Caco-2 (cell line): ENCODE measurements at regions not wholly inside any gene's neighbourhood (a gene's known extent, or its start where the extent isn't known, plus 50 kb on each side); places are given as distances from the start of the nearest gene placed in this dataset.

ENCODE experiments used
- BruUV-seq: library from RNA; stranded (reverse); fragments of 400-500 nt; replicated peaks from 2 replicates; lab custom pipeline; 2021; lab: Mats Ljungman, UMichigan
- CTCF ChIA-PET: fragments of 300-600 bp; sonication (Branson Sonifier 250); formaldehyde crosslinking; loops from one replicate; lab custom pipeline; 2022; ENCODE audit warnings: antibody characterized with exemption; lab: Charles Lee
- POLR2A ChIA-PET: fragments of 300-600 bp; sonication (Branson Sonifier 250); formaldehyde crosslinking; loops from one replicate; lab custom pipeline; 2022; ENCODE audit warnings: antibody characterized with exemption; lab: Charles Lee
- DNase-seq, 2 experiments: peaks; one replicate each; pipeline versions ENCODE4 v3.0.0 to v3.0.0-alpha.2; 2020 to 2022
- H3K27me3 ChIP-seq: replicated peaks from 2 replicates; pipeline ENCODE4 v1.6.0; 2011; ENCODE audit warnings: low read length; ENCODE audit not compliant: control insufficient read depth, insufficient read depth
- H3K36me3 ChIP-seq: 2 replicates; pipeline ENCODE4 v1.5.1; 2011; ENCODE audit warnings: low read length; ENCODE audit not compliant: control insufficient read depth, insufficient read depth
- H3K4me1 ChIP-seq: fragments of 250-450 bp; sonication (Bioruptor Pico); 2 replicates; pipeline ENCODE4 v1.5.1; 2020; ENCODE audit warnings: mild to moderate bottlenecking
- H3K4me3 ChIP-seq: 2 replicates; pipeline ENCODE4 v1.5.1; 2011; ENCODE audit warnings: low read depth, mild to moderate bottlenecking, control low read depth, low read length
- H3K9me3 ChIP-seq: fragments of 250-450 bp; sonication (Bioruptor Pico); 2 replicates; pipeline ENCODE4 v1.5.1; 2020; ENCODE audit warnings: mild to moderate bottlenecking, moderate library complexity
- H3K27ac Mint-ChIP-seq: one replicate; pipeline ENCODE4 v1.8.0; 2022; ENCODE audit warnings: mixed read lengths; ENCODE audit not compliant: unreplicated experiment
- H3K27me3 Mint-ChIP-seq: one replicate; pipeline ENCODE4 v1.8.0; 2022; ENCODE audit warnings: mixed read lengths; ENCODE audit not compliant: insufficient read depth, unreplicated experiment
- H3K36me3 Mint-ChIP-seq: one replicate; pipeline ENCODE4 v1.8.0; 2022; ENCODE audit warnings: mild to moderate bottlenecking, mixed read lengths; ENCODE audit not compliant: insufficient read depth, unreplicated experiment
- H3K4me1 Mint-ChIP-seq: one replicate; pipeline ENCODE4 v1.8.0; 2022; ENCODE audit warnings: low read depth, mixed read lengths; ENCODE audit not compliant: unreplicated experiment
- H3K4me3 Mint-ChIP-seq: one replicate; pipeline ENCODE4 v1.8.0; 2022; ENCODE audit warnings: mild to moderate bottlenecking, moderate library complexity, mixed read lengths; ENCODE audit not compliant: unreplicated experiment
- H3K9me3 Mint-ChIP-seq: one replicate; pipeline ENCODE4 v1.8.0; 2022; ENCODE audit warnings: mixed read lengths; ENCODE audit not compliant: unreplicated experiment
- CTCF ChIP-seq, 2 experiments: fragments of 200-600 bp in 1 of 2; IDR thresholded peaks; 1 replicate in 1 of 2; 2 replicates in 1 of 2; pipeline versions ENCODE4 v1.5.1 to v1.8.0; 2011 to 2022; ENCODE audit warnings: antibody characterized with exemption in 1 of 2, control low read depth in 1 of 2, inconsistent platforms in 1 of 2, low read depth in 1 of 2, low read length in 1 of 2, mild to moderate bottlenecking in 1 of 2, moderate library complexity in 1 of 2; ENCODE audit not compliant: insufficient read depth in 1 of 2, severe bottlenecking in 1 of 2, unreplicated experiment in 1 of 2
- intact Hi-C: fragments of 100-400 bp; cut with micrococcal nuclease; formaldehyde crosslinking; loops from one replicate; pipeline ENCODE4 v1.10.0; 2022; ENCODE audit not compliant: unreplicated experiment

- no peak for TF ChIP-seq CTCF (IDR thresholded peaks at IDR 0.05; ENCODE audit: insufficient read depth in 1 of 2, low read depth in 1 of 2, low read length in 1 of 2, severe bottlenecking in 1 of 2, unreplicated experiment in 1 of 2)
- H3K9me3 Mint-ChIP-seq, result no peaks in the 10 kb centered on the region
- no peaks in the 10 kb centered on the region for H3K36me3 ChIP-seq
- POLR2A ChIA-PET, result no interaction called here
- H3K4me1 ChIP-seq, result no peaks in the 10 kb centered on the region
- no peaks in the 10 kb centered on the region for H3K9me3 ChIP-seq
- H3K4me3 Mint-ChIP-seq, result no peak overlapping the region
- intact Hi-C loops, result no loop called here
- no peaks in the 10 kb centered on the region for H3K4me1 Mint-ChIP-seq
- DNase-seq, result no peak
- no TSS peak for BruUV-seq
- H3K27me3 ChIP-seq, result no peaks in the 10 kb centered on the region
- H3K36me3 Mint-ChIP-seq, result no peaks in the 10 kb centered on the region
- no peaks in the 10 kb centered on the region for H3K27me3 Mint-ChIP-seq
- no peak overlapping the region for H3K27ac Mint-ChIP-seq
- no peak overlapping the region for H3K4me3 ChIP-seq
- CTCF ChIA-PET, result no interaction called here
Observed at GRCh38 chr14:63793376-63793775, 59.4 kb upstream of the SYNE2 start.

GRCh38 chr14:63795532-63795931, 57.3 kb upstream of the SYNE2 start:
- Mint-ChIP-seq H3K36me3 (no peaks in the 10 kb centered on the region), H3K4me1 (no peaks in the 10 kb centered on the region), H3K27me3 (no peaks in the 10 kb centered on the region), H3K27ac (no peak overlapping the region), H3K4me3 (no peak overlapping the region), H3K9me3 (no peaks in the 10 kb centered on the region)
- intact Hi-C loops, result no loop called here
- Histone ChIP-seq H3K4me1 (no peaks in the 10 kb centered on the region), H3K9me3 (no peaks in the 10 kb centered on the region), H3K36me3 (no peaks in the 10 kb centered on the region), H3K27me3 (no peaks in the 10 kb centered on the region), H3K4me3 (no peak overlapping the region)
- POLR2A ChIA-PET, result no interaction called here
- DNase-seq, result no peak
- CTCF ChIA-PET, result no interaction called here
- no TSS peak for BruUV-seq
- no peak for TF ChIP-seq CTCF (IDR thresholded peaks at IDR 0.05; ENCODE audit: insufficient read depth in 1 of 2, low read depth in 1 of 2, low read length in 1 of 2, severe bottlenecking in 1 of 2, unreplicated experiment in 1 of 2)

DNA sequence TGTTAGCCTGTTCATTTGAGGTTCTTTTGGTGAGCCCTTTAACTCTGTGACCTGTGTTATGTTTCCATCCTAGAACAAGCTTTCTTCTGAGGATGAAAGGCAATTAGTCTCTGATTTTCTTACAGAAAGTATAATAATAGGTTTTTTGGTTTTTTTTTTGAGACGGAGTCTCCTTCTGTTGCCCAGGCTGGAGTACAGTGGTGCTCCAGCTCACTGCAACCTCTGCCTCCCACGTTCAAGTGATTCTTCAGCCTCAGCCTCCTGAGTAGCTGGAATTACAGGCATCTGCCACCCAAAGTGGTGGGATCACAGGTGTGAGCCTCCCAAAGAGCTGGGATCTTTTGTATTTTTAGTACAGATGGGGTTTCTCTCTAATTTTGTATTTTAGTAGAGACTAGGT, 52.7 kb upstream of the SYNE2 start:
- Mint-ChIP-seq H3K27me3 (no peaks in the 10 kb centered on the region), H3K9me3 (no peaks in the 10 kb centered on the region), H3K4me3 (no peak overlapping the region), H3K27ac (no peak overlapping the region), H3K4me1 (no peaks in the 10 kb centered on the region), H3K36me3 (no peaks in the 10 kb centered on the region)
- CTCF ChIA-PET, result interaction anchor here (0.7 to 1.0 kb wide), 2 partner anchors 210 to 503 kb away, joined by 3 read pairs; no protein-coding TSS in a partner anchor
- no peaks in the 10 kb centered on the region for H3K27me3 ChIP-seq
- H3K9me3 ChIP-seq, result no peaks in the 10 kb centered on the region
- DNase-seq, result no peak
- H3K36me3 ChIP-seq, result no peaks in the 10 kb centered on the region
- POLR2A ChIA-PET, result no interaction called here
- TF ChIP-seq CTCF (IDR thresholded peaks at IDR 0.05; ENCODE audit: insufficient read depth in 1 of 2, low read depth in 1 of 2, low read length in 1 of 2, severe bottlenecking in 1 of 2, unreplicated experiment in 1 of 2), result no peak
- intact Hi-C loops, result no loop called here
- no peak overlapping the region for H3K4me3 ChIP-seq
- no peaks in the 10 kb centered on the region for H3K4me1 ChIP-seq
- BruUV-seq, result no TSS peak
